Neutrophil (primary cell): ENCODE measurements at regions not wholly inside any gene's neighbourhood (a gene's known extent, or its start where the extent isn't known, plus 50 kb on each side); places are given as distances from the start of the nearest gene placed in this dataset.

Source experiments
- H3K27ac ChIP-seq: fragments of 200-600 bp; sonication (generic); 2 replicates; pipeline ENCODE4 v1.5.1; 2016; ENCODE audit warnings: mild to moderate bottlenecking, moderate library complexity
- H3K27me3 ChIP-seq: fragments of 200-600 bp; sonication (generic); 2 replicates; pipeline ENCODE4 v1.6.0; 2016; ENCODE audit warnings: mild to moderate bottlenecking
- H3K36me3 ChIP-seq: fragments of 200-600 bp; sonication (generic); 2 replicates; pipeline ENCODE4 v1.5.1; 2017
- H3K4me1 ChIP-seq, 2 experiments: fragments of 200-600 bp in 1 of 2; sonication (generic) in 1 of 2; 1 replicate in 1 of 2; 2 replicates in 1 of 2; pipeline versions ENCODE4 v1.5.1 to v1.6.1; 2013 to 2016; ENCODE audit warnings: low read depth in 1 of 2, low read length in 1 of 2, mild to moderate bottlenecking in 1 of 2, moderate library complexity in 1 of 2; ENCODE audit not compliant: control insufficient read depth in 1 of 2, insufficient read depth in 1 of 2
- H3K4me3 ChIP-seq, 2 experiments: fragments of 200-600 bp in 1 of 2; sonication (generic) in 1 of 2; 1 replicate in 1 of 2; 2 replicates in 1 of 2; pipeline ENCODE4 v1.5.1; 2013 to 2016; ENCODE audit warnings: low read depth in 1 of 2, low read length in 1 of 2, mild to moderate bottlenecking in 1 of 2, moderate library complexity in 1 of 2
- H3K9me3 ChIP-seq: fragments of 200-600 bp; sonication (generic); 2 replicates; pipeline ENCODE4 v1.5.1; 2016
- CTCF ChIP-seq: fragments of 200-600 bp; sonication (generic); IDR thresholded peaks from 2 replicates; pipeline ENCODE4 v1.5.1; 2016; ENCODE audit warnings: antibody characterized with exemption

GRCh38 chr3:18494251-18494650 is 69.1 kb upstream of the SATB1 start:
- Histone ChIP-seq H3K4me3 (no peak overlapping the region), H3K9me3 (no peaks in the 10 kb centered on the region), H3K4me1 (no peaks in the 10 kb centered on the region), H3K27me3 (no peaks in the 10 kb centered on the region), H3K27ac (no peak overlapping the region), H3K36me3 (no peaks in the 10 kb centered on the region)
- no peak for TF ChIP-seq CTCF

DNA sequence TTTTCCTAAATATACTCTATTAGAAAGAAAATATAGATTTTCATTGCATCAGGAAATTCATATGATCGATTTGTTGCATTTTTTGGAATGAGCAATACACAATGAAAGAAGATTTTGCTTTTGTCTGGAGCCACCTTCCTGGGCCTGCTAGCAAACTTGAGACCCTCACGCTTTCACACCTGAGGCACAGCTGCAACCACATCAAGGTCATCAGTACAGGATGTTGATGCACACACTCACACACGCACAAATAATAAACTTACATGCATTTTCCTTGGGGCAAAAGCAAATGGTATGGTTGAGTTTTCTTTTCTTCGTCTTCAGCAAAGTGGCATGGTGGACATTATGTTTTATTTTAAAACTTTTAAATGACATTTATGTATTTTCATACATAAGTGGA is 64.8 kb upstream of the SATB1 start:
- H3K9me3 ChIP-seq: no peaks in the 10 kb centered on the region
- no peak overlapping the region for H3K27ac ChIP-seq
- no peak for TF ChIP-seq CTCF
- H3K4me1 ChIP-seq: no peaks in the 10 kb centered on the region
- H3K36me3 ChIP-seq: no peaks in the 10 kb centered on the region
- H3K4me3 ChIP-seq: no peak overlapping the region
- H3K27me3 ChIP-seq: no peaks in the 10 kb centered on the region

DNA sequence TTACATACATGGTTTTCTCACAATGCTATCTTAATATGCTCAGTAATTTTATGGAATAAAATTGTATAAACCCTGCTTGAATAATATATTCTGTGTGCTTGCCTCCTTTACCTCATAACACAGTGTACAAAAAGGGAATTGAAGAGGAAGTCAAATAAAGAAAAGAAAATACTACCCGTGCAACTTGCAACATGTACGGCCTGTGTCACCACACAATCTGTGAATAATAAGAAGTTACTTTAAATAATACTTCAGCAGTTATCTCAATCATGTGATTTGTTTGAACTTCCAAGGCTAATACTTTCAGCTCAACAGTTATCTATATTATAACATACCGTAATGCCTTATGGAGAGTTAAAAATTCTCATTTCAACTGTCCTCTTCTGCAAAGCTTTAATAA is 58.1 kb upstream of the SATB1 start:
- no peak overlapping the region for H3K4me3 ChIP-seq
- H3K9me3 ChIP-seq: no peaks in the 10 kb centered on the region
- no peak overlapping the region for H3K27ac ChIP-seq
- no peaks in the 10 kb centered on the region for H3K27me3 ChIP-seq
- H3K36me3 ChIP-seq: no peaks in the 10 kb centered on the region
- no peak for TF ChIP-seq CTCF
- no peaks in the 10 kb centered on the region for H3K4me1 ChIP-seq

DNA sequence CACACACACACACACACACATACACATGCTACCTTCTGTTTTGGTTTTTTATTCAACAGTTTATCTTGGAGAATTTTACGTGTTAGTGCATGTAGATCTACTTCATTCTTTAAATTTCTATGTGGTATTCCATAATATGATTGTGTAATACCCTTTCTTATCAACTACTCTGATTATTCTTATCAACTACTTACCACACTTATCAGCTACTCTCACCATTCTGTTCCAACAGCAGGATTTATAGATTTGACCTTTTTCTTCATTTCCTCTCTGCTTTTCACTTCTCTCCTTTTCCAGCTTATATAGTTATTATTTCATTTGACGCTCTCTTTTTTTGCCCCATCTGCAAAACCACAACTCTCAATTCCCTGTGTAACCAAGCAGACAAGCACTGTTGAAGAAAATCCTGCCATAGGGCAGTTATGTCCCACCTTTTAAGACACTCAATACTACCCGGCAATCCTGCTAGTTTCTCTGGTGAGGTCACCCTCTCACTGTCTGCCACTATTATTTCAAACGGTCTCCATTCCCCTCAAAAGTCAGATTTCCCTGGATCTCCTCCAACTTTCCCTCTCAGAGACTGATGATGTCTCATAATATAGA is 56.9 kb upstream of the SATB1 start:
- H3K36me3 ChIP-seq: no peaks in the 10 kb centered on the region
- H3K4me1 ChIP-seq: no peaks in the 10 kb centered on the region
- H3K27ac ChIP-seq: no peak overlapping the region
- H3K9me3 ChIP-seq: no peaks in the 10 kb centered on the region
- H3K4me3 ChIP-seq: no peak overlapping the region
- no peaks in the 10 kb centered on the region for H3K27me3 ChIP-seq
- no peak for TF ChIP-seq CTCF

- Histone ChIP-seq H3K4me1 (no peaks in the 10 kb centered on the region), H3K27ac (no peak overlapping the region), H3K36me3 (no peaks in the 10 kb centered on the region), H3K4me3 (no peak overlapping the region), H3K27me3 (no peaks in the 10 kb centered on the region), H3K9me3 (no peaks in the 10 kb centered on the region)
- TF ChIP-seq CTCF: no peak
Measured at GRCh38 chr3:18477620-18478019, 52.5 kb upstream of the SATB1 start.
